HG02571 (cell line): ENCODE measurements at regions not wholly inside any gene's neighbourhood (a gene's known extent, or its start where the extent isn't known, plus 50 kb on each side); places are given as distances from the start of the nearest gene placed in this dataset.
"Not testable (repeated sequence)": the region's sequence is repeated elsewhere in the genome, so short reads cannot be mapped to it uniquely, and the experiment has no call there.

Experiments used
- ATAC-seq: cut with Tn5 transposase; IDR thresholded peaks from one replicate; pipeline ENCODE4 v1.9.1; 2021; ENCODE audit warnings: mild to moderate bottlenecking, moderate library complexity; ENCODE audit not compliant: unreplicated experiment

GRCh38 chr9:106773750-106774149, 89.2 kb upstream of the ZNF462 start:
- no peak for ATAC-seq

DNA sequence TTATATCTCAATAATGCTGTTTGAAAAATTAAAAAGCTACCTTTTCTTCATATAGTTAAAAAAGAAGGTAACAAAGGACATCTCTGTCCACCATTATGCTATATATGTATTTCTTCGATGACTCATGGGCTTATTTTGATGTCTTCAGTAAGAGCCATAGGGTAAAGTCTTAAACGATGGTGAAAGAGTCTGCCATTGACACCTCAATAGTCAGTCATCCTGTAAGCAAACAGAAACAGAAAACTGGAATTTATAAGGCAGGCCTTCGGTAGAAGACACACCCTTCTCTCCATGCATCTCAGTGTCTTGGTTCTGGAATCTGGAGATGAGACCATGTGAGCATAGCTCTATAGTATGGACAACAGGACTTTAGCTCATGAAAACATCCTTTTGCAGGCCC, 87.0 kb upstream of the ZNF462 start:
- ATAC-seq = no peak

GRCh38 chr9:106779796-106780195, 83.2 kb upstream of the ZNF462 start:
- no peak for ATAC-seq

- no peak for ATAC-seq
These were observed 79.8 kb upstream of the ZNF462 start for GRCh38 chr9:106783121-106783520.

DNA sequence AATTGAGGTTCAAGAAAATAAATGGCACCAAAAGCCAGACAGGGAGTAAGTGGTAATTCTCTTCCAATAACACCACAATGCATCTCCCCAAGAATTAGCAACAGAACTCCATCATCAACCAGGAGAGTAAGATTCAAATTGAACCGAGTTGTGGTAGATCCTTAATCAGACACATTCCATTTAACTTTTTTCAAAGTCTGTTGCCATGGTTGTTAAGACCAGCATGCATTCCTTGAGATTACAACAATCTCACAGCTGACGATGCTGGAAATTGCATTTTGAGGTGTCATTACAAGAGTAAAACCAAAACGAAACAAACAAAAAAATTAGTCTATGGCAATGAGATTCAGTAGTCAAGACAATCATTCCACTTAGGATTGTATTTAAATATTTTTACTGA, 78.9 kb upstream of the ZNF462 start:
- no peak for ATAC-seq

DNA sequence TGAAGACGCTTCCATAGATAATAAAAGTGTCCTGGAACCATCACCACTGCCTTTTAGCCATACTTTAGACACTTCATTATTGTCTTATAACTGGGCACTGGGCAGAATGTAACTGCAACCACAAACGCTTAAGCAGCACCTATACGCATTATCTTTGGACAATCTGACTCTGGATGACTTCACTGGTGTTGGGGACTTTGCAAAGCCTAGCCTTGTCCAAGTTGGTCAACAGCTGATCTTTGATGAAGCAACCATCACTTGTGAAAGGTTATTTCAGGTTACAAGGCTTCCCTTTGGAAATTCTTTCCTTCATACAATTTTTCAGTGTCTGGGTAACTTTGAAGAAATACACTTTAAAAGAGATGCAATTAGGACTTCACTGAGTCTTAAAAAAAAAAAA, 77.8 kb upstream of the ZNF462 start:
- no peak for ATAC-seq

- ATAC-seq = not testable (repeated sequence)
These were observed 74.9 kb upstream of the ZNF462 start for GRCh38 chr9:106788021-106788420.

DNA sequence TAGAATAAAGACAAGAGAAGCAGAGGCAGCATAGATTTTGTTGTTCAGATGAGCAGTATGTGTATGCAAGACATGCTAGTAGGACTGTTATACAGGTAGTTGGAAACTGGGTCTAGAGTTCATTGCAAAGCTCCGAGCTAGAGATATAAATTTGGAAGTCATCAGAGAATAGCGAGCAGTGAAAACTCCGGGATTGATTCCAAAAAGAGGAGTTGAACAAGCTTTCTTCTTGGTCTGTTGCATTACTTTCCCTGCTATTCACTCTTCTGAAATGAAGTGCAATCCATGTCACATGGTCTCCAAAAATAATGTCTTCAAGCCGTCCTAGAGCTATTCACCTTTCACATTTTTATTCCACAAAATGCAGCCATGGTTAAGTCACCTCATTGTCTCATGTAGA, 67.9 kb upstream of the ZNF462 start:
- ATAC-seq = no peak

- ATAC-seq = no peak
These were observed 66.2 kb upstream of the ZNF462 start for GRCh38 chr9:106796771-106797170.

GRCh38 chr9:106797299-106797698, 65.7 kb upstream of the ZNF462 start:
- ATAC-seq = no peak

- no peak for ATAC-seq
These were observed 64.8 kb upstream of the ZNF462 start for GRCh38 chr9:106798016-106798799.

DNA sequence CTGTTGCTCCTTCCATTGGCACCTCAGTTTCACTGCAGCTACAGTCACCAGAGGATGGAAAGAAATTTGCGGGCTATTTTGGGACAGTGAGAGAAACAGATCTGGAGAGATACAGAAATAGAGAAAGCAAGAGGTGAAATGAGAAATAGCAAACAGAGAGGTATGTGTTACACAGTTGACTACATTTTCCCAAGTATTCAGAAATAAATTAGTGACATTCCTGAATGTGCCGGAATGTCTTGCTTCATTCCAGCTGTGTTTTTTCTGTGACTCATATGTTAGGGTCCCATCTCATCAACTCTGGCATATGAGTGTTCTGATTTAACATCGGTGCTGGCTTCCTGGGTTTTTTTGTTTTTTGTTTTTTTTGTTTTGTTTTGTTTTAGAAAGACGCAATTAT, 63.8 kb upstream of the ZNF462 start:
- no peak for ATAC-seq

GRCh38 chr9:106800701-106801270, 62.2 kb upstream of the ZNF462 start:
- ATAC-seq = no peak

DNA sequence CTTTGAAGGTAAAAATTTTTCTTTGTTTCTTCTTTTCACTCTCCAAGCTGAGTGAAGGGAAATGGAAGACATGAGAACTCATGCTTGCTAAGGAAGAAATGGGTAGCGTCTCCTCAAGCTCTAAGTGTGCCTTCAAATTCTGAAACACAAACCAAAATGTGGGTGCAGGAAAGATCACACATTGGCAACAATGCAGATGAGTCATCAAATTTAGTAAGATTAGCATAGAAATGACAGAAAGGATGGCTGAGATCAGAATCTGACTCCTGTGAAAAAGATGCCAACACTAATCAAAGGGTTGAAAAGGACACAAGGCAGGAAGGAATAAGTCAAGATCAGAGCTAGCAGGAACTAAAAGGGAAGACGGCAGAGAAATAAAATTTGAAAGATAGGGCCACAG, 61.1 kb upstream of the ZNF462 start:
- ATAC-seq = no peak
